ENCODE measurements at regions not wholly inside any gene's neighbourhood (a gene's known extent, or its start where the extent isn't known, plus 50 kb on each side); places are given as distances from the start of the nearest gene placed in this dataset.
"Not testable (repeated sequence)": the region's sequence is repeated elsewhere in the genome, so short reads cannot be mapped to it uniquely, and the experiment has no call there.

DNA sequence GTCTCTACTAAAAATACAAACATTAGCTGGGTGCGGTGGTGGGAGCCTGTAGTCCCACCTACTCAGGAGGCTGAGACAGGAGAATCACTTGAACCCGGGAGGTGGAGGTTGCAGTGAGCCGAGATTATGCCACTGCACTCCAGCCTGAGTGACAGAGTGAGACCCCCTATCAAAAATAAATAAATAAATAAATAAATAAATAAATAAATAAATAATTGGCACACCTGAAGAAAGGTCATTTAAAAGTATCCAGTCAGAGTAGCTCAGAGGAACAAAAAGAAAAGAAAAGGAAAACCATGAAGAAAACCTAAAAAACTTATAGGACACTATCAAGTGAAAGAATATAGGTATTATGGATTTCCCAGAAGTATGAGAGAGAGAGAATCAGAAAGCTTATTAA lies 330.1 kb upstream of the AR start:
- not testable (repeated sequence) for DNase-seq (ENCODE audit: low read depth); H3K4me3 ChIP-seq (ENCODE audit: low read length)

GRCh38 chrX:67207912-67208311 lies 335.9 kb upstream of the AR start:
- TF ChIP-seq, protein P1, sequence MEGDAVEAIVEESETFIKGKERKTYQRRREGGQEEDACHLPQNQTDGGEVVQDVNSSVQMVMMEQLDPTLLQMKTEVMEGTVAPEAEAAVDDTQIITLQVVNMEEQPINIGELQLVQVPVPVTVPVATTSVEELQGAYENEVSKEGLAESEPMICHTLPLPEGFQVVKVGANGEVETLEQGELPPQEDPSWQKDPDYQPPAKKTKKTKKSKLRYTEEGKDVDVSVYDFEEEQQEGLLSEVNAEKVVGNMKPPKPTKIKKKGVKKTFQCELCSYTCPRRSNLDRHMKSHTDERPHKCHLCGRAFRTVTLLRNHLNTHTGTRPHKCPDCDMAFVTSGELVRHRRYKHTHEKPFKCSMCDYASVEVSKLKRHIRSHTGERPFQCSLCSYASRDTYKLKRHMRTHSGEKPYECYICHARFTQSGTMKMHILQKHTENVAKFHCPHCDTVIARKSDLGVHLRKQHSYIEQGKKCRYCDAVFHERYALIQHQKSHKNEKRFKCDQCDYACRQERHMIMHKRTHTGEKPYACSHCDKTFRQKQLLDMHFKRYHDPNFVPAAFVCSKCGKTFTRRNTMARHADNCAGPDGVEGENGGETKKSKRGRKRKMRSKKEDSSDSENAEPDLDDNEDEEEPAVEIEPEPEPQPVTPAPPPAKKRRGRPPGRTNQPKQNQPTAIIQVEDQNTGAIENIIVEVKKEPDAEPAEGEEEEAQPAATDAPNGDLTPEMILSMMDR (conservative IDR thresholded peaks at IDR 0.05; ENCODE audit: low read depth, low read length) = no peak
- no peak for DNase-seq (ENCODE audit: low read depth)
- no peak overlapping the region for H3K4me3 ChIP-seq (ENCODE audit: low read length)

- TF ChIP-seq, protein P1 (conservative IDR thresholded peaks at IDR 0.05; ENCODE audit: low read depth, low read length) = no peak
- no peak overlapping the region for H3K4me3 ChIP-seq (ENCODE audit: low read length)
- no peak for DNase-seq (ENCODE audit: low read depth)
These were observed 384.4 kb upstream of the AR start for GRCh38 chrX:67159437-67159836.

DNA sequence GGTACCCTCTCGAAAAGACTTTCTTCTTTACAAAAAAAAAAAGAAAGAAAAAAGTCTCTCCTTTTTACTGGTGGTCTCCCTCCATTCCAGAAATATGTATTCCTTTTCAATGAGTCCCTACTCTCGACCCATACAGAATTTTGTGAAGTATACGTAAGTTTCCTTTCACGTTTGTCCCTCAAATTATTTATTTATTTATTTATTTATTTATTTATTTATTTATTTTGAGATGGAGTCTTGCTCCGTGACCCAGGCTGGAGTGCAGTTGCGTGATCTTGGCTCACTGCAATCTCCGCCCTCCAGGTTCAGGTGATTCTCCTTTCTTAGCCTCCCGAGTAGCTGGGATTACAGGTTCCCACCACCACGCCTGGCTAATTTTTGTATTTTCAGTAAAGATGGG lies 429.2 kb upstream of the AR start:
- no peak overlapping the region for H3K4me3 ChIP-seq (ENCODE audit: low read length)
- TF ChIP-seq, protein P1 (conservative IDR thresholded peaks at IDR 0.05; ENCODE audit: low read depth, low read length) = no peak
- no peak for DNase-seq (ENCODE audit: low read depth)

DNA sequence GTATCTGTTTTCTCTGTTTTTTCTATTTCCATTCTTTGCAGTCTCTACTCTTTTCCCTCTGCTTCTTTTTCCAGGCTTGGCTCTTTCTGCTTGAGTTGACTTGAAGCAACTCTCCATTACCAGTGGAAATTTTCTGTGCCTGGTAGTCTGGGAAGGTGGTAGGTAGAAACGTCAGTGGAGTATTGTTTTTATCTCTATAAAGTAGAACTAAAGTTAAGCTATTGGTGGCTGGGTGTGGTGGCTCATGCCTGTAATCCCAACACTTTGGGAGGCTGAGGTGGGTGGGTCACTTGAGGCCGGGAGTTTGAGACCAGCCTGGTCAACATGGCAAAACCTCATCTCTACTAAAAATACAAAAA lies 438.1 kb upstream of the AR start:
- no peak for DNase-seq (ENCODE audit: low read depth)
- TF ChIP-seq, protein P1 (conservative IDR thresholded peaks at IDR 0.05; ENCODE audit: low read depth, low read length) = no peak
- H3K4me3 ChIP-seq (ENCODE audit: low read length) = no peak overlapping the region

- DNase-seq (ENCODE audit: low read depth) = no peak
- TF ChIP-seq, protein P1 (conservative IDR thresholded peaks at IDR 0.05; ENCODE audit: low read depth, low read length) = no peak
- H3K4me3 ChIP-seq (ENCODE audit: low read length) = no peak overlapping the region
These were observed 438.7 kb upstream of the AR start for GRCh38 chrX:67104982-67105757.

GRCh38 chrX:67100031-67100884 lies 443.6 kb upstream of the AR start:
- DNase-seq (ENCODE audit: low read depth) = no peak
- H3K4me3 ChIP-seq (ENCODE audit: low read length) = no peak overlapping the region
- TF ChIP-seq, protein P1 (conservative IDR thresholded peaks at IDR 0.05; ENCODE audit: low read depth, low read length) = no peak
